ENCODE measurements at regions not wholly inside any gene's neighbourhood (a gene's known extent, or its start where the extent isn't known, plus 50 kb on each side); places are given as distances from the start of the nearest gene placed in this dataset.

- Histone ChIP-seq H3K36me3 (ENCODE audit: control insufficient read depth, insufficient read depth, low read length) (no peaks in the 10 kb centered on the region), H3K27me3 (ENCODE audit: control insufficient read depth, insufficient read depth, low read length) (no peaks in the 10 kb centered on the region), H3K9me3 (ENCODE audit: control insufficient read depth, insufficient read depth, low read length) (no peaks in the 10 kb centered on the region), H3K4me1 (ENCODE audit: control insufficient read depth, insufficient read depth, low read length) (no peaks in the 10 kb centered on the region), H3K4me3 (ENCODE audit: low read length) (no peak overlapping the region), H3K27ac (ENCODE audit: low read length) (no peak overlapping the region)
- Mint-ChIP-seq H3K9me3 (no peaks in the 10 kb centered on the region), H3K4me3 (no peak overlapping the region), H3K27ac (no peak overlapping the region), H3K4me1 (no peaks in the 10 kb centered on the region), H3K27me3 (ENCODE audit: low read depth in 2 of 2) (peaks cover 6 to 31% of the 10 kb centered on the region in 2 donors), H3K36me3 (no peaks in the 10 kb centered on the region)
- DNase-seq (no peak), ATAC-seq (no peak)
- TF ChIP-seq CTCF (IDR thresholded peaks at IDR 0.05) = no peak
- WGBS (ENCODE audit: insufficient coverage) = 86% methylated on average over 5 of the region's 5 CpGs
- intact Hi-C loops (cut with micrococcal nuclease) = no loop called here
These were observed 181.1 kb upstream of the WWC1 start for GRCh38 chr5:168110384-168110783.

GRCh38 chr5:168110870-168111832 is 180.3 kb upstream of the WWC1 start:
- Histone ChIP-seq H3K27me3 (ENCODE audit: control insufficient read depth, insufficient read depth, low read length) (no peaks in the 10 kb centered on the region), H3K27ac (ENCODE audit: low read length) (no peak overlapping the region), H3K4me1 (ENCODE audit: control insufficient read depth, insufficient read depth, low read length) (no peaks in the 10 kb centered on the region), H3K4me3 (ENCODE audit: low read length) (no peak overlapping the region), H3K36me3 (ENCODE audit: control insufficient read depth, insufficient read depth, low read length) (no peaks in the 10 kb centered on the region), H3K9me3 (ENCODE audit: control insufficient read depth, insufficient read depth, low read length) (no peaks in the 10 kb centered on the region)
- no peaks in the 10 kb centered on the region for H3K36me3 Mint-ChIP-seq
- ATAC-seq (no peak), DNase-seq (no peak)
- H3K27ac Mint-ChIP-seq = no peak overlapping the region
- H3K4me1 Mint-ChIP-seq = no peaks in the 10 kb centered on the region
- intact Hi-C loops (cut with micrococcal nuclease) = no loop called here
- peaks cover 6 to 23% of the 10 kb centered on the region in 2 donors for H3K27me3 Mint-ChIP-seq (ENCODE audit: low read depth in 2 of 2)
- TF ChIP-seq CTCF (IDR thresholded peaks at IDR 0.05) = no peak
- H3K9me3 Mint-ChIP-seq = no peaks in the 10 kb centered on the region
- H3K4me3 Mint-ChIP-seq = no peak overlapping the region
- 40% methylated on average over 13 of the region's 14 CpGs for WGBS (ENCODE audit: insufficient coverage)

GRCh38 chr5:168114444-168115017 is 176.9 kb upstream of the WWC1 start:
- H3K4me3 Mint-ChIP-seq = no peak overlapping the region
- H3K4me1 Mint-ChIP-seq = no peaks in the 10 kb centered on the region
- 92% methylated on average over 6 of the region's 6 CpGs for WGBS (ENCODE audit: insufficient coverage)
- Histone ChIP-seq H3K4me3 (ENCODE audit: low read length) (no peak overlapping the region), H3K4me1 (ENCODE audit: control insufficient read depth, insufficient read depth, low read length) (no peaks in the 10 kb centered on the region), H3K27me3 (ENCODE audit: control insufficient read depth, insufficient read depth, low read length) (no peaks in the 10 kb centered on the region), H3K27ac (ENCODE audit: low read length) (no peak overlapping the region), H3K36me3 (ENCODE audit: control insufficient read depth, insufficient read depth, low read length) (no peaks in the 10 kb centered on the region), H3K9me3 (ENCODE audit: control insufficient read depth, insufficient read depth, low read length) (no peaks in the 10 kb centered on the region)
- no peak overlapping the region for H3K27ac Mint-ChIP-seq
- peak in 2 of 3 donors; percentile 49 to 58 for ATAC-seq
- TF ChIP-seq CTCF (IDR thresholded peaks at IDR 0.05) = peak; percentile 49
- peaks cover 0 to 25% of the 10 kb centered on the region in 2 donors for H3K27me3 Mint-ChIP-seq (ENCODE audit: low read depth in 2 of 2)
- H3K9me3 Mint-ChIP-seq = no peaks in the 10 kb centered on the region
- DNase-seq = peak; percentile 17 to 55
- intact Hi-C loops (cut with micrococcal nuclease) = loop anchor here (2.0 kb wide), 1 partner anchor 106 kb away; no protein-coding TSS in a partner anchor
- no peaks in the 10 kb centered on the region for H3K36me3 Mint-ChIP-seq

Measured in natural killer cell (primary cell).